NCI-H1694 (cell line): ENCODE measurements at regions not wholly inside any gene's neighbourhood (a gene's known extent, or its start where the extent isn't known, plus 50 kb on each side); places are given as distances from the start of the nearest gene placed in this dataset.
"Not testable (repeated sequence)": the region's sequence is repeated elsewhere in the genome, so short reads cannot be mapped to it uniquely, and the experiment has no call there.

Source experiments
- DNase-seq: peaks from one replicate; lab custom pipeline; 2025; lab: John Stamatoyannopoulos, UW

DNA sequence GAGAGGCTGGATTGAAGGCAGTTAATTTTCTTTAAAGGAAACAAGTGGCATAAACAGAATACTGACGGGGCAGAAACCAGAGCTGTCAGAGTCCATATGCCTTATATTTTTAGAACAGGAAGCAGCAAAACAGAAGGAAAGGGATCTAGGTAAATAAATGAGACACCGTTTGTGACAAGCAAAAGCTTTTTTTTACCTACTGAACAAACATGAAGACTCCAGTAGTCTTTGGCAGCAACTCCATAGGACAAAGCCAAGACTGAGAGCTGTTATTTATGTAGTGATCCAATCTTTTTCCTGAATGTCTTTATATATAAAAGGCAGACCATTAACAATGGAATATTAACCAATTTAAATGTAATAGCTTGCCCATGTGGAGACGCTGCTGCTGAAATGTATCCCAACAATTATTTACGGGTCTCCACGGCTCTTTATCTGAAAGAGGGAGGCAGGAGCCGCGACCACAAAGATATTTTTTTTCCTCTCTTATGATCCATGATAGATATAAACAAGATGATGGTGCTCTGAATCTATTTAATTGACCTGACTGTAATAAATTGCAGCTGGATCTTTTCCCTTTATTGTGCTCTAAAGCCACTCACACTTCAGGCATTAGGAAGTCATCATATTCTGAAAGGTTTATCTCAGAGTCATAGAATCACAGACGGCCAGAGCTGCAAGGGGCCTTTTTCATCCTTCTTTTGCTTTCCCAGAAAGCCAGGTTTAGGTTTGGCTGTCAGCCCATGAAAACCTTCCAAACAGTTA lies 687.8 kb downstream of the EFNB2 start:
- DNase-seq: peak; percentile 83

DNA sequence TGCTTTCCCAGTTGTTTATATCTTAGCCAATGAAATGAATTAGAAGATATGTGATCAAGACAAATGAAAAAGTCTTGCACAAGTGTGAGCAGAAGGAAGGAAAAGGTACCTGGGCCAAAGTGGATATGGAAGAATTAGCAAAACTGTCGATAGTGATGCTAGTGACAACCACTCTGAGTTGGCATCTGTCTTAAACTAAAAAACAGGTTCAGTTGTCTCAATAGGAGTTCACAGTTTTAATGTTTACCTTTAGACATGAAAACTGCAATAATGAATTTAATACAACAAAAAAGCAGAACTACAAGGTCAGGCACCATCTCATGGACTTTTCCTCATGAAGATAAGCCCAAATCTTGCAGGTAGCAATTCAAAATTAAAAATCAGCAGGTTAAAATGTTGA lies 688.5 kb downstream of the EFNB2 start:
- no peak for DNase-seq

DNA sequence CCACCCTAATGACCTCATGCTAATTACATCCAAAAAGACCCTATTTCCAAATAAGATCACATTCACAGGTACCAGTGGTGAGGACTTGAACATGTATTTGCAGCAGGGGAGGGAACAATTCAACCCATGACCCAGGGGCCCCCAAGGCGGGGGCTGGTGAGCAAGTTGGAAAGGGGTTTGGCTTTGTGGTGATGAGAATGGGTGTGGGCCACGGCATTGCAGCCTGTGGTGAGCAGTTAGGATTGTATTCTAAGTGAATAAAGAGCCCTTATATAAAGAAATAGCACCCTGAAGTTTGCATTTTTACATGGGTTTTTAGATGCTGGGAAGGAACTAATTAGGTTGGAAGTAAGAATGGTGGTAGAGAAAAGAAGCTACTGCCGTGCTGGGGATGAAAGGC lies 694.2 kb downstream of the EFNB2 start:
- no peak for DNase-seq

GRCh38 chr13:105838231-105838630 lies 697.2 kb downstream of the EFNB2 start:
- DNase-seq: no peak

DNA sequence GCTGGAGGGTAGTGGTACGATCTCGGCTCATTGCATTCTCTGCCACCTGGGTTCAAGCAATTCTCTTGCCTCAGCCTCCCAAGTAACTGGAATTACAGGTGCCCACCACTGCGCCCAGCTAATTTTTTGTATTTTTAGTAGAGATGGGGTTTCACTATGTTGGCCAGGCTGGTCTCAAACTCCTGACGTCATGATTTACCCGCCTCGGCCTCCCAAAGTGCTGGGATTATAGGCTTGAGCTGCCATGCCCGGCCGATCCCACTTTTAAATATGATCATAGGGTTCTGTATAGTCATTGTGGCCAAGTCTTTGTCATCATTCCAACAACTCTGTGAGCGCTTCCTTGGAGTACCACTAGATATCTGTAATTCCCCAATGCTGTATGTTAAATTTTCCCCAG lies 698.2 kb downstream of the EFNB2 start:
- not testable (repeated sequence) for DNase-seq

DNA sequence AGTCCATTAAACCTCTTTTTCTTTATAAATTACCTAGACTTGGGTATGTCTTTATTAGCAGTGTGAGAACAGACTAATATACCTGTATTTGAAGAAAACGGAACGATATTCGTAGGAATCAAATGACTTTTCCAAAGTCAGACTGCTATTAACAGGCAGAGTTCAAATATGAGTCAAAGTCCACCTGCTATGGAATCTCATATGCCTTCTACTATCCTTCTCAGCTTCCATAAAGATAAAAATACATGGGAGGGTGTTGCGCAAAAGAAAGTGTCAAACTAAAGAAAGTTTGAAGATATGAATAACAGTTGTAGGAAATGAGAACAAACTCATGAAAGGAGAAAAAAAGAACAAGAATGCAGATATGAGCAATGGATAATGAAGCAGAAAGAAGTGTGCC lies 704.6 kb downstream of the EFNB2 start:
- no peak for DNase-seq

GRCh38 chr13:105827111-105827809 lies 708.2 kb downstream of the EFNB2 start:
- no peak for DNase-seq

DNA sequence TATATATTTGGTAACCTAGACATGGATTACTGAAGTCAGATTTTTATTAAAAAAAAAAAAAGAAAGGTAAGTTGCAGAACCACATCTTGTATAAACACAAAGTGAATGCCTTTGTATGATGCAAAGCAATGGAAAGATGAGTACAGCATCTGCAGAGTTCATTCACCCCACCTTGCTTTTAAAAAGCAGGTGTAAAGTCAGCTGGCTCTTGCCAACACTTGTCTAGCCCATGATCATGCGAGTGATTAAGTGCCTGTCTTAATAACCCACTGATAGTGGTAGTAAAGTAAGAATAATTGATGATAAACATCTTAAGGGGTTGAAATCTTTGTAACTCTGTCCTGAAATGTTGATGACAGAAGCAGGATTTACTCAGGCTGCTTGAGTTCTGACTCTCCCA lies 710.4 kb downstream of the EFNB2 start:
- no peak for DNase-seq

DNA sequence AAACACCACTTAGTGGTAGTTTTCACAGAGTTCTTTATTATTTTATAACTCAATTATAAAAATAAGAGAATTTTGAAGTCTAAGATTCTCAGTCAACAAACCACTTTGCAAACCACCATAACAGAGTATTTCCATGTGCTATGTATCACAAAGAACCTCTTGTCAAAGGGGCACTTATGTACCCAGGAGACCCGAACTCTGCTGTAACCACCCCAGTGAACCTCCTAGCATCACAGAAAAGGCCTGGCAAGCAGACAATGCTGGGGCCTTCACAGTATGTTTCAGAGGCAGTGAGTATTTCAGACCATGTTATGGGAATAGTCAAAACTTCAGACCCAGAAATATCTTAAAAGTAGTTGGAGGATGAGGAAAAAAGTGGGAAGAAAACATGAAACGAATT lies 714.1 kb downstream of the EFNB2 start:
- DNase-seq: no peak

DNA sequence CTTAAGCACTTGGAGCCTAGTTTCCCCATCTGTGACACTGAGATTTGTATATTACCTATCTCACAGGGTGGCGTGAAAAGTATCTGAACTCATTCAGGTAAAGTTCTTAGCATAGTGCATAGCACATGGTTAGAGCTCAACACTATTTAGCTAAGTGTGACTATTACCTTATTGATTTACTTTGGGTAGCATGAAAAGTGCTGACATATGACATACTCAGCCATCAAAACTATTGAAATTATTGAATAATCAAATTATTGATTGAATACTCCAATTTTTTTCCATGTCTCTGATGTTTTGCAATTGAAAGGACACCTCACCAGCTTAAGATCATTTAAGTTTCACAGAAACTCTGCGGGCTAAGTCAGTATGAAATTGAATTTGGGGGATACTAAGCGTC lies 715.0 kb downstream of the EFNB2 start:
- no peak for DNase-seq

DNA sequence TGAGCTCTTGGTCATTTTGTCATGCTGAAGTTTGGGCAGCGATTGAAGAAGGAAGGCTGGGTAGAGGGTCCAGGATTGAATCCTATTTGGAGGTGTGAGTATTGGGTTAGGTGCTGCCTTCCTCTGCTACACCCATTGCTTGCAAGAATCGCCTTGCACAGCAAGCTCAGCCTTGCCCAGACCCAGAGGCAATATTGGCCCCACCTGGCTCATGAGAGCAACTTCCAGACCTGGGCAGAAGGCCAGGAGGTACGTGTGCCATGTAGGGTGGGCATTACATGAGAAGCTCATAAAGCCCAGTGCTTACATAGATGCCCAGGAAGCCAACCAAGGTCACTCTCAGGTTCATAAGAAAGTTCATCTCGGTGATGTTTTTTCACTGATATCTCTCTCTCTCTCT lies 718.0 kb downstream of the EFNB2 start:
- DNase-seq: no peak

DNA sequence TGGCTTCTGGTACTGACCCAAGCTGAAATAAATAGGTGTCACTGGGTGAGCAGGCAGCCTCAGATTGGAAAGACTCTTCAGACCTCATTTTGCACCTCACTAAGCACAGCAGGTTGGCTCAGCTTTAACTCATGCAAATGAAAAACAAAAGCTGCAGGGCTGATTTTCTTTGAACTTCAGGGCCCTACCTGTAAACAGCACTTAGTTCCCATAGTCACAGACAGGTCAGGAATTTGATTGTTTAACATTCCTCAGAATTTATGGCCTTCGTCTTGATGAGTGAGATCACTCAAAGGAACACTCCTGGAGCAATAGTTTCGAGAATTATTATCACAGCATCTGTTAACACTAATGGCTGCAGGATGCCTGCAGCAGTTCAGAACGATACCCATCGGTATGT lies 718.5 kb downstream of the EFNB2 start:
- DNase-seq: no peak

- DNase-seq: no peak
Observed at GRCh38 chr13:105814902-105815250, 720.6 kb downstream of the EFNB2 start.

GRCh38 chr13:105814219-105814901 lies 721.1 kb downstream of the EFNB2 start:
- no peak for DNase-seq

DNA sequence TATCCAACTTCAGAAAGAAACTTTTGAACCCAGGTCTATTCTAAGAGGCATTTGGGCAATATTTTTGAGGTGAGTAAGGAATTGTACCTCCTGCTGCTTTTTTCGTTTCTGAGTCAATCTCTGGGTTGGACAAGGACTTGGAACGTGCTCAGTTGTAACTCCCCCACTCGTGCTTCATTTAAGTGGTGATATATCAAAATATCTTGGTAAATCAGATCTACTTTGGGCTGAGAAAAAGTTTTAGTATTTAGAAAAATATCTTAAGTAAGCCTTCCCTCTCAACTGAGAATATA lies 728.9 kb downstream of the EFNB2 start:
- DNase-seq: no peak

GRCh38 chr13:105805892-105806627 lies 729.4 kb downstream of the EFNB2 start:
- no peak for DNase-seq

DNA sequence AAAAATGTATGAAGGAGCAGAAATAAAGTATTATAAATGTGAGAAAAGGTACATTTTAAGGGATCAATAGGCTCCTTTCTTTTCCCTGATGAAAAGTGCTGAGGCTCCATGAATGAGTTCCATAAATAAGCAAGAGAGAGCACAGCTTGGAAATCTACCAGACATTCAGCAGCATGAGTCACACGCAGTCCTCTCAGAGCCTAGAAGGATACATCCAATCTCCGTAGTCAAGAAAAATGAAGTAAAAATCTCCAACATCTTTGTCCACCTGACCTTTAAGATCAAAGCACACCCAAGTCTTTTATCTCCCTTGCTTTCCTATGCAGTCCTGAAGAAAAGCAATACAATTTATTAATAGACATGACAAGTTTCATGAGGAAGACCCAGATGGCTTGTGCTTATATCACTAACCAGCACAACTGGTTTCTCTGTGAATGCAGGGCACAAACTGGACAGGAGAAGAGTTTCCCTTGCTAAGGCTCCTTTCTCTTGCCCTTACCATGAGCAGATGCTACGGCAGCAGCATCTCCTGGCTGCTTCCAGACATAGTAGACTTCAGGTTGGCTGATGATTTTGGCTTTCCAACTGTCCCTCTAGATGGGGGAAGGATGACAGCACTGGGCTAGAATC lies 730.8 kb downstream of the EFNB2 start:
- DNase-seq: no peak

DNA sequence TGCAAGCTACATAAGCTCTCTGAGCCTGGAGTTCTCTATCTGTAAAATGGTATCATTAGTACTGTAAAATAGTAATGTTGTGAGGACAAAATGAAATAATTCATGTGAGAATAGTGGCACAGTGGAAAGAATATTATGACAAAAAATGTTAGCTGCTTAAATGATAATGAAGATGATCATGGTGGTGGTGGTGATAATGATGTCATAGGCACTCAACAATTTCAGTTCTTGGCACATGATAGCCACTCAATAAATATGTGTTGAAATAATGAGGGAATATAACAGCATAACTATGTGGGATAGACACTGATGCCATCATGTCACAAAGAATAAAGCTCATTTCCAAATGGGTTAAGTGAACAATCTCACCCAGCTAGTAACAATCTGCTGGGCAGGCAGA lies 736.3 kb downstream of the EFNB2 start:
- DNase-seq: no peak

GRCh38 chr13:105798541-105798940 lies 736.9 kb downstream of the EFNB2 start:
- peak; percentile 90 for DNase-seq

DNA sequence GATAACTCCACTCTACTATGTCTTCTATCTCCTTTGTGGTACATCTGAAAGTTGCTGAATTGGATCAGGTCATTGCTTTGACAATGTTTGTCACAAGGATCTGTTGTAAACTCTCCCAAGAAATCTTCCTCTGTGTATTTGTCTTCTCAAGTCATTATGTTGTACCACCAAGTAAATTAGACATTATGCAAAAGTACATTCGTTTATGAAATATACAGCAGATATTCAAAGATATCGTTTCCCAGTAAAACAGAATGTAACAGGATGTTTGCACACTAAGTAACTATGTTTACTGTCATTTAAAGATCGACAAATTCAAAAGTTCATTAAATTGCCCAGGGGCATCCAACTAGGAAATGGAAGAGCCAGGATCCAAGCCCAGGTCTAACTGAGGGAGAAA lies 739.4 kb downstream of the EFNB2 start:
- DNase-seq: no peak

- no peak for DNase-seq
Observed at GRCh38 chr13:105790923-105791322, 744.5 kb downstream of the EFNB2 start.

DNA sequence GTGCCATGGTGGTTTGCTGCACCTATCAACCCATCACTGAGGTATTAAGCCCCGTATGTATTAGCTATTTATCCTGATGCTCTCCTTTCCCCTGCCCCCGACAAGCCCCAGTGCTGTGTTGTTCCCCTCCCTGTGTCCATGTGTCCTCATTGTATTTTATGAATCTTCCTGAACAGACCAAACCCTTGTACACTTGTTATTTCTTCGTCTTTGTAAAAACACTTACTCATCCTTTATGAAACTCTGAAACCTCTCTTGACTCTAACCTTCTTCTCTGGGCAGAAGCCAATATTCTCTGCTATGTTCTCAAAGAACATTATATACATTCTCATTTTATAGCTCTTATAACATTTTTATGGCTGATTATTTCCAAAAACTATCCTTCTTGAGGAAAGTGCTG lies 746.9 kb downstream of the EFNB2 start:
- DNase-seq: no peak
